WTC11 (cell line): ENCODE measurements at regions not wholly inside any gene's neighbourhood (a gene's known extent, or its start where the extent isn't known, plus 50 kb on each side); places are given as distances from the start of the nearest gene placed in this dataset.

Experiments
- CREB1 ChIP-seq: sonication (generic); formaldehyde crosslinking; IDR thresholded peaks from 2 replicates; pipeline ENCODE4 v1.8.0; 2023; ENCODE audit warnings: mild to moderate bottlenecking, missing genetic modification reagents
- CTCF ChIP-seq: fragments of 200-600 bp; IDR thresholded peaks from 2 replicates; pipeline ENCODE4 v1.8.0; 2022; ENCODE audit warnings: antibody characterized with exemption
- E2F4 ChIP-seq: sonication (generic); formaldehyde crosslinking; IDR thresholded peaks from 2 replicates; pipeline ENCODE4 v1.8.1; 2022; ENCODE audit warnings: low read depth, mild to moderate bottlenecking, moderate library complexity, missing genetic modification reagents, borderline replicate concordance
- MAX ChIP-seq: sonication (generic); formaldehyde crosslinking; IDR thresholded peaks from 2 replicates; pipeline ENCODE4 v1.8.0; 2022; ENCODE audit warnings: mild to moderate bottlenecking, missing genetic modification reagents
- NR3C1 ChIP-seq: sonication (generic); formaldehyde crosslinking; conservative IDR thresholded peaks from 2 replicates; pipeline ENCODE4 v1.8.1; 2023; ENCODE audit warnings: low read depth, mild to moderate bottlenecking, missing genetic modification reagents
- PRDM15 ChIP-seq: sonication (generic); formaldehyde crosslinking; IDR thresholded peaks from 2 replicates; pipeline ENCODE4 v1.8.0; 2022; ENCODE audit warnings: missing genetic modification reagents
- SP1 ChIP-seq: sonication (generic); formaldehyde crosslinking; conservative IDR thresholded peaks from 2 replicates; pipeline ENCODE4 v1.8.1; 2022; ENCODE audit warnings: missing genetic modification reagents
- TP53 ChIP-seq: sonication (generic); formaldehyde crosslinking; IDR thresholded peaks from 2 replicates; pipeline ENCODE4 v1.8.1; 2023; ENCODE audit warnings: mild to moderate bottlenecking, missing genetic modification reagents
- TF ChIP-seq, protein P1 (sequence below): sonication (generic); formaldehyde crosslinking; conservative IDR thresholded peaks from 2 replicates; pipeline ENCODE4 v1.8.1; 2022; ENCODE audit warnings: mild to moderate bottlenecking, missing genetic modification reagents
- TF ChIP-seq, protein P2 (sequence below): sonication (generic); formaldehyde crosslinking; IDR thresholded peaks from 2 replicates; pipeline ENCODE4 v1.8.1; 2023; ENCODE audit warnings: mild to moderate bottlenecking, moderate library complexity, missing genetic modification reagents

GRCh38 chr4:62429297-62429696 is 1229.2 kb downstream of the ADGRL3 start:
- no peak for TF ChIP-seq CTCF
- TF ChIP-seq CREB1 (CRISPR knock-in tag), result no peak
- TF ChIP-seq, protein P1, sequence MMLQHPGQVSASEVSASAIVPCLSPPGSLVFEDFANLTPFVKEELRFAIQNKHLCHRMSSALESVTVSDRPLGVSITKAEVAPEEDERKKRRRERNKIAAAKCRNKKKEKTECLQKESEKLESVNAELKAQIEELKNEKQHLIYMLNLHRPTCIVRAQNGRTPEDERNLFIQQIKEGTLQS (CRISPR knock-in tag), result no peak
- TF ChIP-seq NR3C1, result no peak
- TF ChIP-seq, protein P2, sequence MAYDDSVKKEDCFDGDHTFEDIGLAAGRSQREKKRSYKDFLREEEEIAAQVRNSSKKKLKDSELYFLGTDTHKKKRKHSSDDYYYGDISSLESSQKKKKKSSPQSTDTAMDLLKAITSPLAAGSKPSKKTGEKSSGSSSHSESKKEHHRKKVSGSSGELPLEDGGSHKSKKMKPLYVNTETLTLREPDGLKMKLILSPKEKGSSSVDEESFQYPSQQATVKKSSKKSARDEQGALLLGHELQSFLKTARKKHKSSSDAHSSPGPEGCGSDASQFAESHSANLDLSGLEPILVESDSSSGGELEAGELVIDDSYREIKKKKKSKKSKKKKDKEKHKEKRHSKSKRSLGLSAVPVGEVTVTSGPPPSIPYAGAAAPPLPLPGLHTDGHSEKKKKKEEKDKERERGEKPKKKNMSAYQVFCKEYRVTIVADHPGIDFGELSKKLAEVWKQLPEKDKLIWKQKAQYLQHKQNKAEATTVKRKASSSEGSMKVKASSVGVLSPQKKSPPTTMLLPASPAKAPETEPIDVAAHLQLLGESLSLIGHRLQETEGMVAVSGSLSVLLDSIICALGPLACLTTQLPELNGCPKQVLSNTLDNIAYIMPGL (CRISPR knock-in tag), result no peak
- TF ChIP-seq TP53 (CRISPR knock-in tag), result no peak
- no peak for TF ChIP-seq PRDM15 (CRISPR knock-in tag)
- no peak for TF ChIP-seq E2F4
- TF ChIP-seq MAX, result no peak
- no peak for TF ChIP-seq SP1
